ENCODE measurements at regions not wholly inside any gene's neighbourhood (a gene's known extent, or its start where the extent isn't known, plus 50 kb on each side); places are given as distances from the start of the nearest gene placed in this dataset.

DNA sequence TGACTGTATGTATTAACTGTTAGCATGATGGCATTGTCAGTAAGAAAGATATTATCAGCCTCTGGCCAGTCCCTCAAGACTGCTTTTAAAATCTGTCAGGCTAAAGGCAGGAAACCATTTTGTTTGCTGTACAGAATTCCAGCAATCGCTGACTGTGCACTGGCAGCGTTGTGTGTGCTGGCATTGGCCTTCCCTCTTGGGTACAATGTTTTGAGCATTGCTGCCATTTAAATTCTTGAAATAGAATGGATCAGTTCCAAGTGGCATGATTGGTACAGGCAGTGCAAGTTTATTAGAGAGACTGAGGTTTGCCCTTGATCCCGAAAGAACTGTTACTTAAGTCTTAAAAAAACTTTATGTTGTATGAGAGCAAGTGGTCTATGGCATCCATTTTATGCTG is 788.7 kb downstream of the OTOL1 start:
- TF ChIP-seq RCOR1 (IDR thresholded peaks at IDR 0.05; ENCODE audit: low read length): no peak
- TF ChIP-seq, protein P1, sequence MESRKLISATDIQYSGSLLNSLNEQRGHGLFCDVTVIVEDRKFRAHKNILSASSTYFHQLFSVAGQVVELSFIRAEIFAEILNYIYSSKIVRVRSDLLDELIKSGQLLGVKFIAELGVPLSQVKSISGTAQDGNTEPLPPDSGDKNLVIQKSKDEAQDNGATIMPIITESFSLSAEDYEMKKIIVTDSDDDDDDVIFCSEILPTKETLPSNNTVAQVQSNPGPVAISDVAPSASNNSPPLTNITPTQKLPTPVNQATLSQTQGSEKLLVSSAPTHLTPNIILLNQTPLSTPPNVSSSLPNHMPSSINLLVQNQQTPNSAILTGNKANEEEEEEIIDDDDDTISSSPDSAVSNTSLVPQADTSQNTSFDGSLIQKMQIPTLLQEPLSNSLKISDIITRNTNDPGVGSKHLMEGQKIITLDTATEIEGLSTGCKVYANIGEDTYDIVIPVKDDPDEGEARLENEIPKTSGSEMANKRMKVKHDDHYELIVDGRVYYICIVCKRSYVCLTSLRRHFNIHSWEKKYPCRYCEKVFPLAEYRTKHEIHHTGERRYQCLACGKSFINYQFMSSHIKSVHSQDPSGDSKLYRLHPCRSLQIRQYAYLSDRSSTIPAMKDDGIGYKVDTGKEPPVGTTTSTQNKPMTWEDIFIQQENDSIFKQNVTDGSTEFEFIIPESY (IDR thresholded peaks at IDR 0.05; ENCODE audit: borderline replicate concordance, low read depth): no peak
- no peak for TF ChIP-seq TEAD4 (IDR thresholded peaks at IDR 0.05; ENCODE audit: borderline replicate concordance, insufficient read depth)
- TF ChIP-seq, protein P2, sequence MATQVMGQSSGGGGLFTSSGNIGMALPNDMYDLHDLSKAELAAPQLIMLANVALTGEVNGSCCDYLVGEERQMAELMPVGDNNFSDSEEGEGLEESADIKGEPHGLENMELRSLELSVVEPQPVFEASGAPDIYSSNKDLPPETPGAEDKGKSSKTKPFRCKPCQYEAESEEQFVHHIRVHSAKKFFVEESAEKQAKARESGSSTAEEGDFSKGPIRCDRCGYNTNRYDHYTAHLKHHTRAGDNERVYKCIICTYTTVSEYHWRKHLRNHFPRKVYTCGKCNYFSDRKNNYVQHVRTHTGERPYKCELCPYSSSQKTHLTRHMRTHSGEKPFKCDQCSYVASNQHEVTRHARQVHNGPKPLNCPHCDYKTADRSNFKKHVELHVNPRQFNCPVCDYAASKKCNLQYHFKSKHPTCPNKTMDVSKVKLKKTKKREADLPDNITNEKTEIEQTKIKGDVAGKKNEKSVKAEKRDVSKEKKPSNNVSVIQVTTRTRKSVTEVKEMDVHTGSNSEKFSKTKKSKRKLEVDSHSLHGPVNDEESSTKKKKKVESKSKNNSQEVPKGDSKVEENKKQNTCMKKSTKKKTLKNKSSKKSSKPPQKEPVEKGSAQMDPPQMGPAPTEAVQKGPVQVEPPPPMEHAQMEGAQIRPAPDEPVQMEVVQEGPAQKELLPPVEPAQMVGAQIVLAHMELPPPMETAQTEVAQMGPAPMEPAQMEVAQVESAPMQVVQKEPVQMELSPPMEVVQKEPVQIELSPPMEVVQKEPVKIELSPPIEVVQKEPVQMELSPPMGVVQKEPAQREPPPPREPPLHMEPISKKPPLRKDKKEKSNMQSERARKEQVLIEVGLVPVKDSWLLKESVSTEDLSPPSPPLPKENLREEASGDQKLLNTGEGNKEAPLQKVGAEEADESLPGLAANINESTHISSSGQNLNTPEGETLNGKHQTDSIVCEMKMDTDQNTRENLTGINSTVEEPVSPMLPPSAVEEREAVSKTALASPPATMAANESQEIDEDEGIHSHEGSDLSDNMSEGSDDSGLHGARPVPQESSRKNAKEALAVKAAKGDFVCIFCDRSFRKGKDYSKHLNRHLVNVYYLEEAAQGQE (IDR thresholded peaks at IDR 0.05; ENCODE audit: low read depth, low read length): no peak
- TF ChIP-seq, protein P3, sequence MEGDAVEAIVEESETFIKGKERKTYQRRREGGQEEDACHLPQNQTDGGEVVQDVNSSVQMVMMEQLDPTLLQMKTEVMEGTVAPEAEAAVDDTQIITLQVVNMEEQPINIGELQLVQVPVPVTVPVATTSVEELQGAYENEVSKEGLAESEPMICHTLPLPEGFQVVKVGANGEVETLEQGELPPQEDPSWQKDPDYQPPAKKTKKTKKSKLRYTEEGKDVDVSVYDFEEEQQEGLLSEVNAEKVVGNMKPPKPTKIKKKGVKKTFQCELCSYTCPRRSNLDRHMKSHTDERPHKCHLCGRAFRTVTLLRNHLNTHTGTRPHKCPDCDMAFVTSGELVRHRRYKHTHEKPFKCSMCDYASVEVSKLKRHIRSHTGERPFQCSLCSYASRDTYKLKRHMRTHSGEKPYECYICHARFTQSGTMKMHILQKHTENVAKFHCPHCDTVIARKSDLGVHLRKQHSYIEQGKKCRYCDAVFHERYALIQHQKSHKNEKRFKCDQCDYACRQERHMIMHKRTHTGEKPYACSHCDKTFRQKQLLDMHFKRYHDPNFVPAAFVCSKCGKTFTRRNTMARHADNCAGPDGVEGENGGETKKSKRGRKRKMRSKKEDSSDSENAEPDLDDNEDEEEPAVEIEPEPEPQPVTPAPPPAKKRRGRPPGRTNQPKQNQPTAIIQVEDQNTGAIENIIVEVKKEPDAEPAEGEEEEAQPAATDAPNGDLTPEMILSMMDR (IDR thresholded peaks at IDR 0.05): no peak
- TF ChIP-seq, protein P4, sequence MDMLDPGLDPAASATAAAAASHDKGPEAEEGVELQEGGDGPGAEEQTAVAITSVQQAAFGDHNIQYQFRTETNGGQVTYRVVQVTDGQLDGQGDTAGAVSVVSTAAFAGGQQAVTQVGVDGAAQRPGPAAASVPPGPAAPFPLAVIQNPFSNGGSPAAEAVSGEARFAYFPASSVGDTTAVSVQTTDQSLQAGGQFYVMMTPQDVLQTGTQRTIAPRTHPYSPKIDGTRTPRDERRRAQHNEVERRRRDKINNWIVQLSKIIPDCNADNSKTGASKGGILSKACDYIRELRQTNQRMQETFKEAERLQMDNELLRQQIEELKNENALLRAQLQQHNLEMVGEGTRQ (IDR thresholded peaks at IDR 0.05; ENCODE audit: borderline replicate concordance, low read depth, low read length): no peak
- TF ChIP-seq EZH2phosphoT487 (IDR thresholded peaks at IDR 0.05; ENCODE audit: borderline replicate concordance, low read depth): no peak
- no peak for TF ChIP-seq SIN3A (IDR thresholded peaks at IDR 0.05; ENCODE audit: borderline replicate concordance, low read depth, low read length)
- no peak for TF ChIP-seq YY1 (IDR thresholded peaks at IDR 0.05; ENCODE audit: low read depth)
- TF ChIP-seq RAD21 (IDR thresholded peaks at IDR 0.05; ENCODE audit: low read length): no peak
